HL-60 (cell line): ENCODE measurements at regions not wholly inside any gene's neighbourhood (a gene's known extent, or its start where the extent isn't known, plus 50 kb on each side); places are given as distances from the start of the nearest gene placed in this dataset.

Experiments used
- DNase-seq, 2 experiments: peaks; one replicate each; pipeline ENCODE4 v3.0.0-alpha.2; 2010 to 2020; ENCODE audit warnings: low read depth in 1 of 2, low spot score in 1 of 2
- H3K27ac ChIP-seq: fragments of 250-450 bp; sonication (Bioruptor Pico); replicated peaks from 2 replicates; pipeline ENCODE4 v1.5.1; 2020; ENCODE audit warnings: mild to moderate bottlenecking, moderate library complexity
- H3K27me3 ChIP-seq: fragments of 250-450 bp; sonication (Bioruptor Pico); 2 replicates; pipeline ENCODE4 v1.5.1; 2021; ENCODE audit warnings: mild to moderate bottlenecking, moderate library complexity; ENCODE audit not compliant: insufficient read depth, poor library complexity, severe bottlenecking
- H3K4me3 ChIP-seq: replicated peaks from 2 replicates; pipeline ENCODE4 v1.5.1; 2011; ENCODE audit warnings: mild to moderate bottlenecking, control low read depth, low read length; ENCODE audit not compliant: insufficient read depth
- GABPA ChIP-seq: IDR thresholded peaks from 2 replicates; pipeline ENCODE4 v1.6.1; 2012; ENCODE audit warnings: low read depth
- POLR2AphosphoS5 ChIP-seq: IDR thresholded peaks from 2 replicates; pipeline ENCODE4 v1.6.1; 2012; ENCODE audit warnings: low read depth
- SPI1 ChIP-seq: IDR thresholded peaks from 2 replicates; pipeline ENCODE4 v1.6.1; 2012; ENCODE audit warnings: low read depth, mild to moderate bottlenecking, borderline replicate concordance
- TF ChIP-seq, protein P1 (sequence below): IDR thresholded peaks from one replicate; pipeline ENCODE4 v1.5.1; 2011; ENCODE audit warnings: low read length, control low read depth, inconsistent platforms; ENCODE audit not compliant: insufficient read depth
- TF ChIP-seq, protein P2 (sequence below): IDR thresholded peaks from 2 replicates; pipeline ENCODE4 v1.6.1; 2012; ENCODE audit warnings: low read depth; ENCODE audit not compliant: insufficient replicate concordance

DNA sequence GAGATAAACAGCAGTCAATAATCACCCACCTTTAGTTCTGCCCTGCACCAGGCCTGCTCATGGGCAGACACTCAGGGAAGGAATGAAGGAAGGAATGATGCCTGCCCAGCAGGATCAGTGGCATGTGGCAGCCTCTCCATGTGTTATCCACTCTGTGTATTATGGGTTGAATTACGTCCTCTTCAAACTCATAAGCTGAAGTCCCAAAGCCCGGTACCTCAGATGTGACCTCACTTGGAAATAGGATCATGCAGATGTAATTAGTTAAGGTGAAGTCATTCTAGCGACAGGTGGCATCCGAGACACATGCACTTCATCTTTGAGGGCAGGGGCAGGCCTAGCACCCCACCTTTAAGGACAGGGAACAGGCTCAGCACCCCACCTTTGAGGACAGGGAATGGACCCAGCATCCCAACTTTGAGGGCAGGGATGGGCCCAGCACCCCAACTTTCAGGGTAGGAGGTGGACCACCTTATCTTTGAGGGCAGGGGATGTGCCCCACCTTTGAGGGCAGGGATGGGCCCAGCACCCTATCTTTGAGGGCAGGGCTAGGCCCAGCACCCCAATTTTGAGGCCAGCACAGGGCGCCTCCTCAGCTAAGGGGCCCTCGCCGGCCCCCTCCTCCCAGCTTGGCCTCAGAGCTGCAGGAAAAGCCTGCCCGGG lies 127.6 kb downstream of the URI1 start:
- Histone ChIP-seq H3K4me3 (no peak overlapping the region), H3K27ac (no peak overlapping the region), H3K27me3 (no peaks in the 10 kb centered on the region)
- TF ChIP-seq GABPA, result no peak
- TF ChIP-seq, protein P1, sequence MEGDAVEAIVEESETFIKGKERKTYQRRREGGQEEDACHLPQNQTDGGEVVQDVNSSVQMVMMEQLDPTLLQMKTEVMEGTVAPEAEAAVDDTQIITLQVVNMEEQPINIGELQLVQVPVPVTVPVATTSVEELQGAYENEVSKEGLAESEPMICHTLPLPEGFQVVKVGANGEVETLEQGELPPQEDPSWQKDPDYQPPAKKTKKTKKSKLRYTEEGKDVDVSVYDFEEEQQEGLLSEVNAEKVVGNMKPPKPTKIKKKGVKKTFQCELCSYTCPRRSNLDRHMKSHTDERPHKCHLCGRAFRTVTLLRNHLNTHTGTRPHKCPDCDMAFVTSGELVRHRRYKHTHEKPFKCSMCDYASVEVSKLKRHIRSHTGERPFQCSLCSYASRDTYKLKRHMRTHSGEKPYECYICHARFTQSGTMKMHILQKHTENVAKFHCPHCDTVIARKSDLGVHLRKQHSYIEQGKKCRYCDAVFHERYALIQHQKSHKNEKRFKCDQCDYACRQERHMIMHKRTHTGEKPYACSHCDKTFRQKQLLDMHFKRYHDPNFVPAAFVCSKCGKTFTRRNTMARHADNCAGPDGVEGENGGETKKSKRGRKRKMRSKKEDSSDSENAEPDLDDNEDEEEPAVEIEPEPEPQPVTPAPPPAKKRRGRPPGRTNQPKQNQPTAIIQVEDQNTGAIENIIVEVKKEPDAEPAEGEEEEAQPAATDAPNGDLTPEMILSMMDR, result no peak
- no peak for TF ChIP-seq SPI1
- no peak for TF ChIP-seq POLR2AphosphoS5
- TF ChIP-seq, protein P2, sequence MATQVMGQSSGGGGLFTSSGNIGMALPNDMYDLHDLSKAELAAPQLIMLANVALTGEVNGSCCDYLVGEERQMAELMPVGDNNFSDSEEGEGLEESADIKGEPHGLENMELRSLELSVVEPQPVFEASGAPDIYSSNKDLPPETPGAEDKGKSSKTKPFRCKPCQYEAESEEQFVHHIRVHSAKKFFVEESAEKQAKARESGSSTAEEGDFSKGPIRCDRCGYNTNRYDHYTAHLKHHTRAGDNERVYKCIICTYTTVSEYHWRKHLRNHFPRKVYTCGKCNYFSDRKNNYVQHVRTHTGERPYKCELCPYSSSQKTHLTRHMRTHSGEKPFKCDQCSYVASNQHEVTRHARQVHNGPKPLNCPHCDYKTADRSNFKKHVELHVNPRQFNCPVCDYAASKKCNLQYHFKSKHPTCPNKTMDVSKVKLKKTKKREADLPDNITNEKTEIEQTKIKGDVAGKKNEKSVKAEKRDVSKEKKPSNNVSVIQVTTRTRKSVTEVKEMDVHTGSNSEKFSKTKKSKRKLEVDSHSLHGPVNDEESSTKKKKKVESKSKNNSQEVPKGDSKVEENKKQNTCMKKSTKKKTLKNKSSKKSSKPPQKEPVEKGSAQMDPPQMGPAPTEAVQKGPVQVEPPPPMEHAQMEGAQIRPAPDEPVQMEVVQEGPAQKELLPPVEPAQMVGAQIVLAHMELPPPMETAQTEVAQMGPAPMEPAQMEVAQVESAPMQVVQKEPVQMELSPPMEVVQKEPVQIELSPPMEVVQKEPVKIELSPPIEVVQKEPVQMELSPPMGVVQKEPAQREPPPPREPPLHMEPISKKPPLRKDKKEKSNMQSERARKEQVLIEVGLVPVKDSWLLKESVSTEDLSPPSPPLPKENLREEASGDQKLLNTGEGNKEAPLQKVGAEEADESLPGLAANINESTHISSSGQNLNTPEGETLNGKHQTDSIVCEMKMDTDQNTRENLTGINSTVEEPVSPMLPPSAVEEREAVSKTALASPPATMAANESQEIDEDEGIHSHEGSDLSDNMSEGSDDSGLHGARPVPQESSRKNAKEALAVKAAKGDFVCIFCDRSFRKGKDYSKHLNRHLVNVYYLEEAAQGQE, result no peak
- DNase-seq, result no peak

DNA sequence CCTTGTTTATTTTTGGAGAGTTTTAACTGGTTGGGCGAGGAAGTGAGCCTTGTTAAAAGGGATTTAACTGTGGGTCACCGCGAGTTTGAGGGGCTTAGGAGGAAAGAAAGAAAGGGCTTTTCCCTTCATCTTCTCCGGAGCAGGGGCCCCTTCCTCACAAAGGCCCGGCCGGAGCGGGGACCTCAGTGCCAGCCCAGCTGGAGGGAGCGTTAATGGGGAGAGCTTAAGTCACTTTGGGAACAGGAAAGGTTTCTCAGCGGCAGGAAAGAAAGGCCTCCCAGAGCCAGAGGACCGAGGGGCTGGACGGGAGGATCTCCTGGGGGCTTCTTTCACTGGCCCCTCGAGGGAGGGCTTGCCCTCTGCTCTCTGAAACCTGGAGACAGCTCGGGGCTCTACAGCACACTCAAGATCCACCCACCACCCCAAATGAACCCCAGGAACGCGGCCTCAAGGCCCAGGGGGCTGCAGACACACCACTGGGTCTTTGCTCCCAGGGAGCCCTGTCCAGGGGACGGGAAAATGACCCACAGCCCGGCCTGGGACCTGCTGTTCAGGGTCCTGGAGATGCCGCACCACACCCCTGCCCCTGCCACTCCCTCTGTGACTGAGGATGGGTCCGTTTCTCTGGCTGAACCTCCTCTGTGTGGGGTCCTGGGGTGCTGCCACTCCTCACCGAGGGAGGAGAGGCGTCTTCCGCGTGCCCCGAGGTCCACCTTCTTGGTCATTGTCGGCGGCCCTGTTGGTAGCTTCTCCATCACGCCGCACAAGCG lies 128.3 kb downstream of the URI1 start:
- Histone ChIP-seq H3K27me3 (no peaks in the 10 kb centered on the region), H3K4me3 (no peak overlapping the region), H3K27ac (no peak overlapping the region)
- no peak for DNase-seq
- TF ChIP-seq, protein P1, result no peak
- TF ChIP-seq GABPA (no peak), SPI1 (no peak), POLR2AphosphoS5 (no peak)
- TF ChIP-seq, protein P2, result no peak

DNA sequence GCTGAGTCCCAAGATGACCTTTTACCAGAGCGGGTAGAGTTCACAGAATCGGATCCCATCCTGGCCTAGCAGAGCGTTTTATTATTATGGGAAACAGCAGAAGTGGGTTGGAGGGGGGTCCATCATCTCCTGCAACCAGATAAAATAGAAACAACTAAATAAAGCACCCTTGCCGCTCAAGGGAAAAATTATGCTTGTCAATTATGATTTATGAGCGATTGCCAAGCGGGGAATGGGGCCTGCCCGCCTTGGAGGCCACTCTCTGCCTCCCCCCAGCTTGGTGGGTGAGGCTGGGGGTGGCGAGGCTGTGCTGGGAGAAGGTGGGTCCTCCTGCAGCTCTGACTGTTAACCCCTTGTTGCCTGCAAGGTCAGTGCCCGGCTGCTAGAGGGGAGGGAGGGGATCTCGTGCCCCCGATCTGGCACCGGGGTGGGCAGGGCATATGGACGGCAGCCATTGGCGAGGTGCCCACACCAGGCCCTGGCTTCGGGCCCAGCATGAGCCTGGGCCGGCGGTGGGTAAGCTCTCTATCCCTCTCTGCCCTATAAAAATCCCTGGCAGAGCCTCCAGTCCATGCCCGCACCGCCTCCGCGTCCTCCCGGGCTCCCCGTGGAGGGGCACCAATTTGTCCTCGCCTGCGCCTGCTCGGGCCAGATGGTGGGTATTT lies 129.1 kb downstream of the URI1 start:
- TF ChIP-seq, protein P2, result no peak
- no peak for TF ChIP-seq GABPA
- TF ChIP-seq POLR2AphosphoS5, result no peak
- TF ChIP-seq, protein P1, result no peak
- no peak for DNase-seq
- no peak overlapping the region for H3K27ac ChIP-seq
- H3K4me3 ChIP-seq, result no peak overlapping the region
- H3K27me3 ChIP-seq, result no peaks in the 10 kb centered on the region
